H1 (cell line): ENCODE measurements at regions not wholly inside any gene's neighbourhood (a gene's known extent, or its start where the extent isn't known, plus 50 kb on each side); places are given as distances from the start of the nearest gene placed in this dataset.

ENCODE experiments used
- BACH1 ChIP-seq: IDR thresholded peaks from 2 replicates; pipeline ENCODE4 v1.6.1; 2012; ENCODE audit warnings: low read length, improper control_type of control experiment
- EP300 ChIP-seq, 2 experiments: IDR thresholded peaks; 1 replicate in 1 of 2; 2 replicates in 1 of 2; pipeline ENCODE4 v1.6.1; 2011 to 2012; ENCODE audit warnings: low read depth in 2 of 2, low read length in 2 of 2, mild to moderate bottlenecking in 2 of 2, borderline replicate concordance in 1 of 2, inconsistent platforms in 1 of 2, moderate library complexity in 1 of 2
- POLR2A ChIP-seq, 2 experiments: IDR thresholded peaks; 1 replicate in 1 of 2; 2 replicates in 1 of 2; pipeline ENCODE4 v1.6.1; 2011; ENCODE audit warnings: low read depth in 2 of 2, low read length in 2 of 2, mild to moderate bottlenecking in 2 of 2; ENCODE audit errors: control extremely low read depth in 1 of 2
- POLR2AphosphoS5 ChIP-seq: IDR thresholded peaks from 2 replicates; pipeline ENCODE4 v1.6.1; 2011; ENCODE audit warnings: low read depth, low read length
- RFX5 ChIP-seq: IDR thresholded peaks from 2 replicates; pipeline ENCODE4 v1.6.1; 2011; ENCODE audit warnings: low read depth, low read length, improper control_type of control experiment, borderline replicate concordance
- TBP ChIP-seq: IDR thresholded peaks from 2 replicates; pipeline ENCODE4 v1.6.1; 2011; ENCODE audit warnings: low read depth, low read length, improper control_type of control experiment
- TF ChIP-seq, protein P1 (sequence below): fragments of 300-600 bp; sonication (generic); IDR thresholded peaks from 2 replicates; pipeline ENCODE4 v1.7.1; 2012; ENCODE audit warnings: low read length, moderate library complexity, mild to moderate bottlenecking, inconsistent platforms; ENCODE audit not compliant: insufficient replicate concordance
- TF ChIP-seq, protein P2 (sequence below): IDR thresholded peaks from 2 replicates; pipeline ENCODE4 v1.6.1; 2011; ENCODE audit warnings: low read length, improper control_type of control experiment

DNA sequence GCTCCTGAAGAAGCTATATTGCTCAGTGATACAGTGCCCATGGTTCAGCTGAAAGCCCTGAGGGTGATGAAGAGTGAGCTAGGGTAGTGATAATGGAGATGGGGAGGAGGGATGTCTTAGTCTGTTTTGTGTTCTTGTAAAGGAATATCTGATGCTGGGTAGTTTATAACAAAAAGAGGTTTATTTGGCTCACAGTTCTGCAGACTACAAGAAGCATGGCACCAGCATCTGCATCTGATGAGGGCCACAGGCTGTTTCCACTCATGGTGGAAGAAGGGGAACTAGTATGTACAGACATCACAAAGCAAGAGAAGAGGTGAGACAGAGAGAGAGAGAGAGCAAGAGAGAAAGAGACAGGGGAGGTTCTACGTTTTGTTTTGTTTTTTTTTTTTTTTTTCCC is 417.3 kb upstream of the TRIB2 start:
- TF ChIP-seq, protein P1, sequence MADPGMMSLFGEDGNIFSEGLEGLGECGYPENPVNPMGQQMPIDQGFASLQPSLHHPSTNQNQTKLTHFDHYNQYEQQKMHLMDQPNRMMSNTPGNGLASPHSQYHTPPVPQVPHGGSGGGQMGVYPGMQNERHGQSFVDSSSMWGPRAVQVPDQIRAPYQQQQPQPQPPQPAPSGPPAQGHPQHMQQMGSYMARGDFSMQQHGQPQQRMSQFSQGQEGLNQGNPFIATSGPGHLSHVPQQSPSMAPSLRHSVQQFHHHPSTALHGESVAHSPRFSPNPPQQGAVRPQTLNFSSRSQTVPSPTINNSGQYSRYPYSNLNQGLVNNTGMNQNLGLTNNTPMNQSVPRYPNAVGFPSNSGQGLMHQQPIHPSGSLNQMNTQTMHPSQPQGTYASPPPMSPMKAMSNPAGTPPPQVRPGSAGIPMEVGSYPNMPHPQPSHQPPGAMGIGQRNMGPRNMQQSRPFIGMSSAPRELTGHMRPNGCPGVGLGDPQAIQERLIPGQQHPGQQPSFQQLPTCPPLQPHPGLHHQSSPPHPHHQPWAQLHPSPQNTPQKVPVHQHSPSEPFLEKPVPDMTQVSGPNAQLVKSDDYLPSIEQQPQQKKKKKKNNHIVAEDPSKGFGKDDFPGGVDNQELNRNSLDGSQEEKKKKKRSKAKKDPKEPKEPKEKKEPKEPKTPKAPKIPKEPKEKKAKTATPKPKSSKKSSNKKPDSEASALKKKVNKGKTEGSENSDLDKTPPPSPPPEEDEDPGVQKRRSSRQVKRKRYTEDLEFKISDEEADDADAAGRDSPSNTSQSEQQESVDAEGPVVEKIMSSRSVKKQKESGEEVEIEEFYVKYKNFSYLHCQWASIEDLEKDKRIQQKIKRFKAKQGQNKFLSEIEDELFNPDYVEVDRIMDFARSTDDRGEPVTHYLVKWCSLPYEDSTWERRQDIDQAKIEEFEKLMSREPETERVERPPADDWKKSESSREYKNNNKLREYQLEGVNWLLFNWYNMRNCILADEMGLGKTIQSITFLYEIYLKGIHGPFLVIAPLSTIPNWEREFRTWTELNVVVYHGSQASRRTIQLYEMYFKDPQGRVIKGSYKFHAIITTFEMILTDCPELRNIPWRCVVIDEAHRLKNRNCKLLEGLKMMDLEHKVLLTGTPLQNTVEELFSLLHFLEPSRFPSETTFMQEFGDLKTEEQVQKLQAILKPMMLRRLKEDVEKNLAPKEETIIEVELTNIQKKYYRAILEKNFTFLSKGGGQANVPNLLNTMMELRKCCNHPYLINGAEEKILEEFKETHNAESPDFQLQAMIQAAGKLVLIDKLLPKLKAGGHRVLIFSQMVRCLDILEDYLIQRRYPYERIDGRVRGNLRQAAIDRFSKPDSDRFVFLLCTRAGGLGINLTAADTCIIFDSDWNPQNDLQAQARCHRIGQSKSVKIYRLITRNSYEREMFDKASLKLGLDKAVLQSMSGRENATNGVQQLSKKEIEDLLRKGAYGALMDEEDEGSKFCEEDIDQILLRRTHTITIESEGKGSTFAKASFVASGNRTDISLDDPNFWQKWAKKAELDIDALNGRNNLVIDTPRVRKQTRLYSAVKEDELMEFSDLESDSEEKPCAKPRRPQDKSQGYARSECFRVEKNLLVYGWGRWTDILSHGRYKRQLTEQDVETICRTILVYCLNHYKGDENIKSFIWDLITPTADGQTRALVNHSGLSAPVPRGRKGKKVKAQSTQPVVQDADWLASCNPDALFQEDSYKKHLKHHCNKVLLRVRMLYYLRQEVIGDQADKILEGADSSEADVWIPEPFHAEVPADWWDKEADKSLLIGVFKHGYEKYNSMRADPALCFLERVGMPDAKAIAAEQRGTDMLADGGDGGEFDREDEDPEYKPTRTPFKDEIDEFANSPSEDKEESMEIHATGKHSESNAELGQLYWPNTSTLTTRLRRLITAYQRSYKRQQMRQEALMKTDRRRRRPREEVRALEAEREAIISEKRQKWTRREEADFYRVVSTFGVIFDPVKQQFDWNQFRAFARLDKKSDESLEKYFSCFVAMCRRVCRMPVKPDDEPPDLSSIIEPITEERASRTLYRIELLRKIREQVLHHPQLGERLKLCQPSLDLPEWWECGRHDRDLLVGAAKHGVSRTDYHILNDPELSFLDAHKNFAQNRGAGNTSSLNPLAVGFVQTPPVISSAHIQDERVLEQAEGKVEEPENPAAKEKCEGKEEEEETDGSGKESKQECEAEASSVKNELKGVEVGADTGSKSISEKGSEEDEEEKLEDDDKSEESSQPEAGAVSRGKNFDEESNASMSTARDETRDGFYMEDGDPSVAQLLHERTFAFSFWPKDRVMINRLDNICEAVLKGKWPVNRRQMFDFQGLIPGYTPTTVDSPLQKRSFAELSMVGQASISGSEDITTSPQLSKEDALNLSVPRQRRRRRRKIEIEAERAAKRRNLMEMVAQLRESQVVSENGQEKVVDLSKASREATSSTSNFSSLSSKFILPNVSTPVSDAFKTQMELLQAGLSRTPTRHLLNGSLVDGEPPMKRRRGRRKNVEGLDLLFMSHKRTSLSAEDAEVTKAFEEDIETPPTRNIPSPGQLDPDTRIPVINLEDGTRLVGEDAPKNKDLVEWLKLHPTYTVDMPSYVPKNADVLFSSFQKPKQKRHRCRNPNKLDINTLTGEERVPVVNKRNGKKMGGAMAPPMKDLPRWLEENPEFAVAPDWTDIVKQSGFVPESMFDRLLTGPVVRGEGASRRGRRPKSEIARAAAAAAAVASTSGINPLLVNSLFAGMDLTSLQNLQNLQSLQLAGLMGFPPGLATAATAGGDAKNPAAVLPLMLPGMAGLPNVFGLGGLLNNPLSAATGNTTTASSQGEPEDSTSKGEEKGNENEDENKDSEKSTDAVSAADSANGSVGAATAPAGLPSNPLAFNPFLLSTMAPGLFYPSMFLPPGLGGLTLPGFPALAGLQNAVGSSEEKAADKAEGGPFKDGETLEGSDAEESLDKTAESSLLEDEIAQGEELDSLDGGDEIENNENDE, result no peak
- TF ChIP-seq POLR2A (IDR thresholded peaks at IDR 0.05; ENCODE audit: control extremely low read depth in 1 of 2, low read depth in 2 of 2, low read length in 2 of 2), result no peak
- TF ChIP-seq RFX5, result no peak
- TF ChIP-seq BACH1, result no peak
- no peak for TF ChIP-seq TBP
- TF ChIP-seq, protein P2, sequence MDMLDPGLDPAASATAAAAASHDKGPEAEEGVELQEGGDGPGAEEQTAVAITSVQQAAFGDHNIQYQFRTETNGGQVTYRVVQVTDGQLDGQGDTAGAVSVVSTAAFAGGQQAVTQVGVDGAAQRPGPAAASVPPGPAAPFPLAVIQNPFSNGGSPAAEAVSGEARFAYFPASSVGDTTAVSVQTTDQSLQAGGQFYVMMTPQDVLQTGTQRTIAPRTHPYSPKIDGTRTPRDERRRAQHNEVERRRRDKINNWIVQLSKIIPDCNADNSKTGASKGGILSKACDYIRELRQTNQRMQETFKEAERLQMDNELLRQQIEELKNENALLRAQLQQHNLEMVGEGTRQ, result no peak
- no peak for TF ChIP-seq POLR2AphosphoS5
- no peak for TF ChIP-seq EP300 (IDR thresholded peaks at IDR 0.05; ENCODE audit: borderline replicate concordance in 1 of 2, low read depth in 2 of 2, low read length in 2 of 2)
